Ishikawa (cell line): ENCODE measurements at regions not wholly inside any gene's neighbourhood (a gene's known extent, or its start where the extent isn't known, plus 50 kb on each side); places are given as distances from the start of the nearest gene placed in this dataset.

Source experiments
- CEBPB ChIP-seq: IDR thresholded peaks from 2 replicates; pipeline ENCODE4 v1.6.1; 2012
- CREB1 ChIP-seq: IDR thresholded peaks from 2 replicates; pipeline ENCODE4 v1.6.1; 2012; ENCODE audit warnings: low read depth
- EGR1 ChIP-seq: IDR thresholded peaks from 2 replicates; pipeline ENCODE4 v1.6.1; 2012
- EP300 ChIP-seq: IDR thresholded peaks from 2 replicates; pipeline ENCODE4 v1.6.1; 2012; ENCODE audit warnings: borderline replicate concordance
- FOXM1 ChIP-seq: IDR thresholded peaks from 2 replicates; pipeline ENCODE4 v1.6.1; 2012; ENCODE audit warnings: low read depth, borderline replicate concordance
- MAX ChIP-seq: IDR thresholded peaks from 2 replicates; pipeline ENCODE4 v1.6.1; 2012
- NFIC ChIP-seq: IDR thresholded peaks from 2 replicates; pipeline ENCODE4 v1.6.1; 2012
- RAD21 ChIP-seq: IDR thresholded peaks from 2 replicates; pipeline ENCODE4 v1.6.1; 2012; ENCODE audit warnings: low read depth
- REST ChIP-seq: IDR thresholded peaks from 2 replicates; pipeline ENCODE4 v1.6.1; 2012; ENCODE audit warnings: low read depth, mild to moderate bottlenecking
- TAF1 ChIP-seq: IDR thresholded peaks from 2 replicates; pipeline ENCODE4 v1.6.1; 2012; ENCODE audit warnings: low read depth, mild to moderate bottlenecking
- TCF12 ChIP-seq: IDR thresholded peaks from 2 replicates; pipeline ENCODE4 v1.6.1; 2012; ENCODE audit warnings: low read depth
- TEAD4 ChIP-seq: IDR thresholded peaks from 2 replicates; pipeline ENCODE4 v1.6.1; 2012
- YY1 ChIP-seq: IDR thresholded peaks from 2 replicates; pipeline ENCODE4 v1.6.1; 2012; ENCODE audit warnings: low read depth
- ZBTB7A ChIP-seq: IDR thresholded peaks from 2 replicates; pipeline ENCODE4 v1.6.1; 2012; ENCODE audit warnings: low read depth
- TF ChIP-seq, protein P1 (sequence below): IDR thresholded peaks from 2 replicates; pipeline ENCODE4 v1.6.1; 2012

- no peak for TF ChIP-seq NFIC
- TF ChIP-seq YY1 = no peak
- TF ChIP-seq, protein P1, sequence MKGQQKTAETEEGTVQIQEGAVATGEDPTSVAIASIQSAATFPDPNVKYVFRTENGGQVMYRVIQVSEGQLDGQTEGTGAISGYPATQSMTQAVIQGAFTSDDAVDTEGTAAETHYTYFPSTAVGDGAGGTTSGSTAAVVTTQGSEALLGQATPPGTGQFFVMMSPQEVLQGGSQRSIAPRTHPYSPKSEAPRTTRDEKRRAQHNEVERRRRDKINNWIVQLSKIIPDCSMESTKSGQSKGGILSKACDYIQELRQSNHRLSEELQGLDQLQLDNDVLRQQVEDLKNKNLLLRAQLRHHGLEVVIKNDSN = no peak
- TF ChIP-seq TEAD4 = no peak
- no peak for TF ChIP-seq ZBTB7A
- no peak for TF ChIP-seq CREB1
- no peak for TF ChIP-seq EGR1
- TF ChIP-seq TCF12 = no peak
- no peak for TF ChIP-seq FOXM1
- no peak for TF ChIP-seq EP300
- TF ChIP-seq MAX = no peak
- TF ChIP-seq RAD21 = no peak
- TF ChIP-seq TAF1 = no peak
- no peak for TF ChIP-seq CEBPB
- no peak for TF ChIP-seq REST
These were observed 500.9 kb upstream of the PTBP2 start for GRCh38 chr1:96220651-96221050.

DNA sequence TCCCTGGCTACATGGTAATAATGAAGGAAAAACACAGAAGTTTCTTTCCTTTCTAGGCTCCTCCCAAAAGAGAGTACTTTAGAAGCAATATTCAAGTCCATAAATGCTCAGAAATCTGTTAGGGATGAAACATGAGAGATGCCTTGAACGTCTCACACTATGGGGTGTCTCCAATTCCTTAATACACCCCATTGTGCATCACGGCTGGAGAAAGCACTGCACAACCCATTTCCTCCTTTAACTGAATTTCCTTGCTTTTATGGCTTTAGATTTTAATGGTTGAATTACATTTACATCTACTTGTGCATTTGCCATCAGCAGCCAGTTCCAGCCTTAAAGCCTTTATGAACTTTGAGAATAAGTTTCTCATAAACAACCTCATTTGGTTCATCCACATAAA lies 498.9 kb upstream of the PTBP2 start:
- TF ChIP-seq CEBPB (no peak), MAX (no peak), CREB1 (no peak), REST (no peak)

DNA sequence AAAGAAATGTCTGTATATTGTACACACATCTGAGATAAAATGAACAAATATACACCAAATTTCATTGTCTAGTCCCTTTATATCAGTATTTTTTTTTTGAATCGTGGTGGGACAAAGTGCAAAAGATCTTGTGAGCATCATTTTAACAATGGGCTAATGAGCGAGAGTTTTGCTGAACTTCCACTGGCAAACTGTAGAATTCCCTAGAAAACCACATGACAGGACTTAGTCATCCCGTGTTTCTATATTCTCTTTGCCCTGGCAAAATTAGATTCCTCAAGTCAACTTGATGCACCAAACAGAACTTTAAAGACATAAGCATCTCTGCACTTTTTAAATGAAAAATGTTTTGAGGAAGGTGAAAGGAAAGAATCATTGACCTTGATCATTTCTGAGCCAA lies 488.2 kb upstream of the PTBP2 start:
- TF ChIP-seq TEAD4 (no peak), TCF12 (no peak)

GRCh38 chr1:96234299-96234698 lies 487.3 kb upstream of the PTBP2 start:
- no peak for TF ChIP-seq ZBTB7A
- TF ChIP-seq TAF1 = no peak
- TF ChIP-seq, protein P1 = no peak

DNA sequence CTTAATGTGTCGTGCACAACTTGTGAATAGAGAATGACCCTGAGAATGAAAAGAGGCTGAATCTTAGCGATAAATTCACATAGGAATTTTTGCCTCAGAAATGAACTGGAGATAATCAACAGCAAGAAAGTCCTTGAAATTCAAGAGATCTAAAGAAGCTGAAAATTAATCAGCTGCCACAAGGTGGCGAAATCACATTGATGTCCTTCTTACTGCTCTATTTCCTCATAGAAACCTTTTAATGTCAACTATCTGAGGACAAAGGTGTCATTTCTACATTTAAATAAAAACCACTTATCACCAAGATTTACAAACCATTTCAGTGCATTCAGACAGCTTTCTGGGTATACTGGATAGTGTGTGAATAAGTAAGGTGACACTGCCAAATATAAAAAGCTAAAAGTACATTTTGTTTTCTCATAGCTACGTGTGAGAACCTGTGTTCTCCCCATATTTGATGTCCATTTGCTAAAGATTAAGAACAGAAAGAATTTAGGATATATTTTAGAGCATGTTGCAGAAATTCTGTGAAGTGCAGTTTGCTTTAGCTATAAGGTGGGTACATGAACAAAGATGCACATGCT lies 485.3 kb upstream of the PTBP2 start:
- TF ChIP-seq RAD21 (peak; percentile 51), FOXM1 (no peak)

- TF ChIP-seq EGR1 = no peak
- no peak for TF ChIP-seq NFIC
These were observed 483.2 kb upstream of the PTBP2 start for GRCh38 chr1:96238426-96238825.

GRCh38 chr1:96240438-96240837 lies 481.1 kb upstream of the PTBP2 start:
- no peak for TF ChIP-seq NFIC
- TF ChIP-seq MAX = no peak
- TF ChIP-seq CREB1 = no peak
- TF ChIP-seq REST = no peak
- TF ChIP-seq TAF1 = no peak
- TF ChIP-seq FOXM1 = no peak
- TF ChIP-seq RAD21 = no peak
- no peak for TF ChIP-seq YY1
- no peak for TF ChIP-seq CEBPB
- no peak for TF ChIP-seq TEAD4
- TF ChIP-seq TCF12 = no peak
- TF ChIP-seq EP300 = no peak
- no peak for TF ChIP-seq ZBTB7A
- no peak for TF ChIP-seq EGR1
- TF ChIP-seq, protein P1 = no peak
